Adrenal gland (tissue), 9 donors: ENCODE measurements at regions not wholly inside any gene's neighbourhood (a gene's known extent, or its start where the extent isn't known, plus 50 kb on each side); places are given as distances from the start of the nearest gene placed in this dataset.

Experiments
- DNase-seq, 7 donors: peaks; one replicate each; pipeline ENCODE4 v3.0.0-alpha.2; 2019 to 2020
- H3K27ac ChIP-seq, 5 donors: fragments of 200-600 bp; sonication (generic) in 4 of 5; 1 replicate in 3 of 5; 2 replicates in 2 of 5; pipeline versions ENCODE4 v1.5.1 to v1.8.0; 2016 to 2020; ENCODE audit warnings: mild to moderate bottlenecking in 1 of 5
- H3K27me3 ChIP-seq: fragments of 200-600 bp; 2 replicates; pipeline ENCODE4 v1.8.0; 2021
- H3K36me3 ChIP-seq, 2 donors: fragments of 200-600 bp; replicated peaks in 1 of 2; 1 replicate in 1 of 2; 2 replicates in 1 of 2; pipeline versions ENCODE4 v1.5.1 to v1.8.0; 2018 to 2022
- H3K4me1 ChIP-seq, 2 donors: fragments of 200-600 bp; replicated peaks in 1 of 2; 1 replicate in 1 of 2; 2 replicates in 1 of 2; pipeline versions ENCODE4 v1.5.1 to v1.8.0; 2018 to 2021
- H3K4me3 ChIP-seq, 4 donors: fragments of 200-600 bp; sonication (generic) in 3 of 4; one replicate each; pipeline ENCODE4 v1.5.1; 2016 to 2018
- H3K9me3 ChIP-seq, 3 donors: fragments of 200-600 bp; sonication (generic) in 1 of 3; replicated peaks in 1 of 3; 1 replicate in 2 of 3; 2 replicates in 1 of 3; pipeline versions ENCODE4 v1.5.1 to v1.8.0; 2016 to 2021
- POLR2A ChIP-seq, 2 donors: fragments of 450-650 bp; IDR thresholded peaks; one replicate each; pipeline ENCODE4 v1.6.1; 2017; ENCODE audit warnings: antibody characterized with exemption in 2 of 2, mild to moderate bottlenecking in 2 of 2, moderate library complexity in 1 of 2
- WGBS, 4 donors: extraction: QIAGEN DNeasy Blood & Tissue Kit in 2 of 4; methylation state at CpG; one replicate each; pipeline versions ENCODE4 v1.1.5 to v1.1.7; 2013 to 2017; 5-methylcytosine and 5-hydroxymethylcytosine counted together
- intact Hi-C, 2 donors: fragments of 100-400 bp; cut with DNase I; formaldehyde crosslinking; loops; one replicate each; pipeline versions ENCODE4 v1.14.1 to v1.15.0; 2022 to 2023
- TF ChIP-seq, protein P1 (sequence below), 6 experiments: fragments of 450-650 bp in 4 of 6; fragments of 200-600 bp in 2 of 6; sonication (generic) in 1 of 6; IDR thresholded peaks; 1 replicate in 5 of 6; 2 replicates in 1 of 6; pipeline versions ENCODE4 v1.5.1 to v1.8.0; 2016 to 2021; ENCODE audit warnings: antibody characterized with exemption in 6 of 6, mild to moderate bottlenecking in 2 of 6, moderate library complexity in 1 of 6
- donor health status: healthy with polysubstance abuse.
- donor health status: Bipolar disorder and iron deficiency.
- donor health status: DM: yes; HTN: yes; CAD: no.
- donor health status: DM: no; HTN: no; CAD: no.
- donor health status: DM: no; HTN: no; CAD: no.

GRCh38 chr1:5436808-5437207 is 555.4 kb downstream of the NPHP4 start:
- intact Hi-C loops: no loop called here
- TF ChIP-seq, protein P1, sequence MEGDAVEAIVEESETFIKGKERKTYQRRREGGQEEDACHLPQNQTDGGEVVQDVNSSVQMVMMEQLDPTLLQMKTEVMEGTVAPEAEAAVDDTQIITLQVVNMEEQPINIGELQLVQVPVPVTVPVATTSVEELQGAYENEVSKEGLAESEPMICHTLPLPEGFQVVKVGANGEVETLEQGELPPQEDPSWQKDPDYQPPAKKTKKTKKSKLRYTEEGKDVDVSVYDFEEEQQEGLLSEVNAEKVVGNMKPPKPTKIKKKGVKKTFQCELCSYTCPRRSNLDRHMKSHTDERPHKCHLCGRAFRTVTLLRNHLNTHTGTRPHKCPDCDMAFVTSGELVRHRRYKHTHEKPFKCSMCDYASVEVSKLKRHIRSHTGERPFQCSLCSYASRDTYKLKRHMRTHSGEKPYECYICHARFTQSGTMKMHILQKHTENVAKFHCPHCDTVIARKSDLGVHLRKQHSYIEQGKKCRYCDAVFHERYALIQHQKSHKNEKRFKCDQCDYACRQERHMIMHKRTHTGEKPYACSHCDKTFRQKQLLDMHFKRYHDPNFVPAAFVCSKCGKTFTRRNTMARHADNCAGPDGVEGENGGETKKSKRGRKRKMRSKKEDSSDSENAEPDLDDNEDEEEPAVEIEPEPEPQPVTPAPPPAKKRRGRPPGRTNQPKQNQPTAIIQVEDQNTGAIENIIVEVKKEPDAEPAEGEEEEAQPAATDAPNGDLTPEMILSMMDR (IDR thresholded peaks at IDR 0.05): no peak
- TF ChIP-seq POLR2A (IDR thresholded peaks at IDR 0.05): no peak
- Histone ChIP-seq H3K36me3 (no peaks in the 10 kb centered on the region), H3K27me3 (peaks cover 14% of the 10 kb centered on the region), H3K9me3 (no peaks in the 10 kb centered on the region), H3K4me3 (no peak overlapping the region), H3K4me1 (no peaks in the 10 kb centered on the region), H3K27ac (no peak overlapping the region)
- DNase-seq: no peak
- 84 to 95% (median 89%) methylated on average over 2 of the region's 2 CpGs for WGBS, 4 donors

- no peak for DNase-seq
- TF ChIP-seq POLR2A (IDR thresholded peaks at IDR 0.05): no peak
- TF ChIP-seq, protein P1 (IDR thresholded peaks at IDR 0.05): no peak
- no peaks in the 10 kb centered on the region for H3K9me3 ChIP-seq
- WGBS, 4 donors: 73 to 90% (median 80%) methylated on average over 6 of the region's 6 CpGs
- no peak overlapping the region for H3K27ac ChIP-seq
- no peaks in the 10 kb centered on the region for H3K36me3 ChIP-seq
- peaks cover 14% of the 10 kb centered on the region for H3K27me3 ChIP-seq
- no peaks in the 10 kb centered on the region for H3K4me1 ChIP-seq
- intact Hi-C loops: no loop called here
- no peak overlapping the region for H3K4me3 ChIP-seq
These were observed 556.8 kb downstream of the NPHP4 start for GRCh38 chr1:5435414-5435813.

DNA sequence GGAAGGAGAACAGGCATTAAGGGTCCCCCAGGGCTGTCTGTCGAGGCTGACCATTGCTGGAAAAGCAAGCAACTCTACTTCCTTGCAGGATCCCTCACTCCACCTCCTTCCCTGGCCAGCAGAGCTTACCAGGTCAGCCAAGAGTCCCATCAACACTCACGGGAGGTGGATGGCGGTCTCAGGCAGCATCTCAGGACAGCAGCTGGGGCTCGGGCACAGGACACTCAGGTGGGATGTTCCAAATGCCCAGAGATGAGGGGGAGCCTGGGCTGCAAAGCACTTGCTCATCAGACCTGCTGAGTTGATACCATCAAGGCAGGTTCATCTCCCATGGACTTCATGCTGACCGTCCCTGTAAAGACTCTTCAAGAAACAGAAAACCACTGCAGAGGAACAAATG is 559.8 kb downstream of the NPHP4 start:
- TF ChIP-seq, protein P1 (IDR thresholded peaks at IDR 0.05): no peak
- no peak for TF ChIP-seq POLR2A (IDR thresholded peaks at IDR 0.05)
- Histone ChIP-seq H3K36me3 (no peaks in the 10 kb centered on the region), H3K27ac (no peak overlapping the region), H3K4me3 (no peak overlapping the region), H3K9me3 (no peaks in the 10 kb centered on the region), H3K4me1 (no peaks in the 10 kb centered on the region), H3K27me3 (peaks cover 22% of the 10 kb centered on the region)
- intact Hi-C loops: no loop called here
- no peak for DNase-seq
- WGBS, 4 donors: 67 to 79% (median 77%) methylated on average over 5 of the region's 5 CpGs; no CpG with 5 or more reads in 1 of the 4 donors

DNA sequence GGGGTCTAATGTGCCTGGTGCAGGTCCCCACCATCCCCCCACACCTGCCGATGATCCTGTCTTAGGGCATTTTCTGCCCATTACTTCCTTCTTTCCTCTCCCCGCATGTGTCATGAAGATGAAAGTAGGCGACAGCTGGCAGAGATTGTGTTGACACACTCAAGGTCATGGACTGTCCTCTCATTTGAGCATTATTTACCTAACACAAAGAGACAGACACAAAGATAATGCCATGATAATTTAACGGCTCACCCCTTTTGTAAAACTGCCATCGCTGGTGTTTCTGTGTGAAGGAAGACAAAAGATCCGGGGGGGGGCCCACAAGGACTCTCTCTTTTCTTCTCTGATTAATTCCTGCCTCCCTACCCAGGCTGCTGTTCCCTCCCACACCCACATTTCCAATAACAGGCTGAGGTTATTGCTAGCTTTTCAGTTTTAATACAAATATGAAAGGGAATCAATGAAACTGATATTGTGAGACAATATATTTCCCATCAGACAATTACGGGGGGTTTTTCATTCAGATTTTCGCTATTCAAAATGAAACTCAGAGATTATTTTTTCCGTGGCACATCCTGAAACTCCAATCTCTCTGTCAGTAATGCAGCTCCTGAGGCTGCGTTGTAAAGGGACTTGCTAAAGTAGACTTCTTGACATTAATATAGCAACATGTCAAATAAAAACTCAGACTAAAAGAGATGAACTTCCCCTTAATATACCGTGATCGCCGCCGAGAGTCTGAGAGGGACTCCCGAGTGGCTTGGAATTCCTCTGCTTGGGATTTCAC is 561.1 kb downstream of the NPHP4 start:
- H3K4me1 ChIP-seq: no peaks in the 10 kb centered on the region
- intact Hi-C loops: no loop called here
- TF ChIP-seq, protein P1 (IDR thresholded peaks at IDR 0.05): no peak
- no peak for TF ChIP-seq POLR2A (IDR thresholded peaks at IDR 0.05)
- no peaks in the 10 kb centered on the region for H3K36me3 ChIP-seq
- DNase-seq: no peak
- peaks cover 30% of the 10 kb centered on the region for H3K27me3 ChIP-seq
- H3K4me3 ChIP-seq: no peak overlapping the region
- 51 to 63% (median 53%) methylated on average over 15 of the region's 15 CpGs for WGBS, 4 donors
- no peak overlapping the region for H3K27ac ChIP-seq
- no peaks in the 10 kb centered on the region for H3K9me3 ChIP-seq
